Stimulated activated naive CD8-positive, alpha-beta T cell treated with anti-CD3 and anti-CD28 coated beads, Interleukin-15, Interleukin-2, amounts not matched to agents 100 U/mL and 50 U/mL, for 24 hours (primary cell): ENCODE measurements at regions not wholly inside any gene's neighbourhood (a gene's known extent, or its start where the extent isn't known, plus 50 kb on each side); places are given as distances from the start of the nearest gene placed in this dataset.

Experiments used
- ATAC-seq: fragments of 150-1000 bp; cut with Tn5 transposase; one replicate; pipeline ENCODE4 v1.10.0; 2021
- DNase-seq: peaks from one replicate; pipeline ENCODE4 v3.0.0; 2021

DNA sequence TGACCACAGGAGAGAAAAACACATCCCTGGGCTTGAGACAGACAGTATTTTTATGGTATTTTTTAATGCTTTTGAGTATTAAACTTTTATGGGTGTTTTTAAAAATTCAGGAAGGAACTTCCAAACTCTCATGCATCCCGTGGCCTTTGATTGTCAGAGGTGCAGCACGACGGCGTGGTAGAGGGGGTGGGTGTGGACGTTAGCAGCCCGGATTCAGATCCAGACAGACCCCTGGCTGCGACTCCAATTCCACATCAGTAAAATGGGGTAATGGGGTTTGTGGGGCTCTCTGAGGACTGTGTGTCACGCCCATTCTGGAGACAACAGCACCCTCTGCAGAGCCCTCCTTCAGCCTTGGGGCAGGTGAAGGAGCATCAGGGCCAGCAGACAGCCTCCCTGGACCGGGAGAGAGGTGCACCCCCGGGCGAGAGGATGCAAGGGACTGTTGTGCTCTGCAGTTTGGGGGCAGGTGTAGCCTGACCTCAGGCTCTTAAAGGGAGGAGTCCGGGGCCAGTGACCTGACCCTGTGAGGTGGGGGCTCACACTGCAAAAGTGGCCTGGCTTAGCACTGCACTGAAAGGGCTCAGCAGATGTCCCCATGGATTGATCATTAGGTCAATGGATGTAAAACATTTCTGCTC lies 1024.3 kb downstream of the TBC1D22A start:
- ATAC-seq (no peak), DNase-seq (no peak)

DNA sequence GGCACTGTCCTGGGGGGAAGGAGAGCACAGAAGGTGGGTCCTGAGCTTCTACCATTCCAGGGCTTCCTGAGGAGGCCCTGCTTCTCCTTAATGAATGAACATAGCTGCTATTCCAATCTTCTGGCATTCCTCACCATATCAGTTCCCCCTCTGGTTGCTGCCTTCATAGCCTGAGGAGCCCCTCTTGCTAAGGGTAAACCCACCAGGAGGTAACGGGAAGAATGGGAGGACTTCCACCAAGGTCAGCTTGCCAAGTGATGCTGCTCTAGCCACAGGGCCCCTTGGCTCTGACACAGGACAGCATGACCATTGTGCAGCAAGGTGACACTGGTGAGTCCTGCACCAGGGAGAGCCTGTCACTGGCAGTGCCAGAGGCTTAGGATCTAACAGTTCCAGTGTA lies 1022.5 kb downstream of the TBC1D22A start:
- DNase-seq (no peak), ATAC-seq (no peak)

DNA sequence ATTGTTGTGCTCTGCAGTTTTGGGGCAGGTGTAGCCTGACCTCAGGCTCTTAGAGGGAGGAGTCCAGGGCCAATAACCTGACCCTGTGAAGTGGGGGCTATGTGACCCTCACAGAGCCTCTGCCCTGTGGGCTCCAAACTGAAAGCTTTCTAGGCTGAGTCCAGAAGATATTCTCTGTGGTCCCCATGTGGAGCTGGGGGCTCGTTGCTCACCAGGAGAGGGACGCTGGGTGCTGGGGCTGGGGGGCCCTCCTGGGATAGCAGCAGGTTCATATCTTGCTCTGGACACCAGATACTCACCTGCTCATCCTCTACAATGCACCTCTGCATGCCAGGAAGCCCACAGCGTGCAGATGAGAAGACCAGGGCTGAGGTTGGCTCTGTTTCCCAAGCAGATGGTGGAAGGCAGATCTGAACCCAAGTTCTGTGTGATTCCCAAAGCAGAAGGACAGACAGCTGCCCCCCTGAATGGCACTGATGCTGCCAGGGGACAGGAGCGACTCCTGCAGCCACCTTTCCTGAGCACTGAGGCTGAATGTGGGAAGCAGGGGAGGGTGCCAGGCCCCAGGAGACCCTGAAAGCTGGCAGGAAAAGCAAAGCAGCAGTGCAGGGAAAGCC lies 1022.0 kb downstream of the TBC1D22A start:
- ATAC-seq: no peak
- no peak for DNase-seq

DNA sequence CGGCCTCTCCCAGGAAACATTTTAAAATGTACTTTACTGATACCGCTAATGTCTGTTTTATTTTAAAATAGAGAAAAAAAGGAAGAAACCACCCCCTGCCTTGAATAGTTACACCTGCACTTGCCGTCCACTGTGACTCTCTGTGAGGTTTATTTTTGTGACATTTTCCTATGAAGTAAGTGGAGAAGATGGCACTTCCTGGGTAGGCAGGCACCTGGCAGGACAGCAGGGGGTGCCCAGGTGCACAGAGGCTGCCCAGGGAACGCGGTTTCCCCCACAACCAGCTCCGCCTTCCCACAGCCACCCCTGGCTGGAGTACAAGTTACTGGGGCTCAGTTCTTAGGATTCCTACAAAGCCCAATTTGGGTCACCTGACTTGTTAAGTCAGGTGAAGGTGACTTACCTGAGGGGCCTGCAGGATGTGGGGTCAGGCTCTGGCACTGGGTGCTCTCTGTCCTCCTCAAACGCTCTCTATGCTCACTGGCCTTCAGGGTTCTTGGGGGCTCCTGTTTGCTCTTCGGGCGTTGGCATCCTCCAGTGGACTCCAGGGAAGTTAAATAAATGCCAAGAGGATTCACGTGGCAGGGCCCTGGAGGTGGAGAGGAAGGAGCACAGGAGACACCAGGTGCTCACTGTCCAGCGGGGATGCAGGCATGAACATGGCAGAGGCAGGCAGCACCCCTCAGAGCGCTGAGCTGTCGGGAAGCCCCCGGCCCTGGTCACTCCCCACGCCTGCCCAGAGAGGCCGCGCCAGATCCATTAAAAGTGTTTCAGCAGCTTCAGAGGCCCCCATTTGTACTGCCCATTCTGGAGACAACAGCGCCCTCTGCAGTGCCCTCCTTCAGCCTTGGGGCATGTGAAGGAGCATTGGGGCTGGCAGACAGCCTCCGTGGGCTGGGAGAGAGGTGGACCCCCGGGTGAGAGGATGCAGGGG lies 1021.2 kb downstream of the TBC1D22A start:
- no peak for DNase-seq
- no peak for ATAC-seq

DNA sequence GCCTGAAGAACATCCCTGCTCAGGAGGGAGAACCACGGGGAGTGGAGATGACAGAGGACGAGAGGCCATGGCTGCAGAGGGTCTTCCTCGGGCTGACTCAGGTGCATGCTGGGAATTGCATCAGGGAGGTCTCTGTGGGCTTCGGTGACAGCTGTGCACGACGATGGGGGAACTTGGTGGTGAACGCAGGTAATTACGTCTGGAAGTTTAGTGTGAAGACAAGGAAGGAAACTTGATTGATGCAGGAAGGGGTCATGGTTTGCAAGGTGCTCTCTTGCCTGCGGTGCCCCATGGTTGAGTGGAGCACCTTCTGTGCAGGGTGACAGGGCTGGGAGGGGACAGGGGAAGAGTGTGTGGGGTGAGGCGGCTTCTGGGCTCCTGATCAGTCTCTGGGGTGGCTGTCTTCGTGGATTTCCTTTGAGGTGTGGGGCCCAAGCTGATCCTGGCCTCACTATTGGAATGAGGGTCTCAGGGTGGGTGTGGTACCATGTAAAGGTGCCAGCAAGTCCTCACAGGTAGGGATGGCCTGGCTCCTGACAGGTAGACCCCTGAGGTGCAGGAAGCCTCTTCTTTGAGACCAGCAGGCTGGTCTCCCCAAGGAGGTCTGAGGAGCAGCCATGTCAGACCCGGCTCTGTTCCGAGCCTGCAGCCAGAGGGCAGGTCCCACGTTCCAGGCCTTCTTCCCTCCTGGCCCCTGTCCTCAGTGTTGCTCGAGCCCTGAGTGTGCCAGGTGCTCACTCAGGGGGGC lies 1020.1 kb downstream of the TBC1D22A start:
- no peak for DNase-seq
- no peak for ATAC-seq

DNA sequence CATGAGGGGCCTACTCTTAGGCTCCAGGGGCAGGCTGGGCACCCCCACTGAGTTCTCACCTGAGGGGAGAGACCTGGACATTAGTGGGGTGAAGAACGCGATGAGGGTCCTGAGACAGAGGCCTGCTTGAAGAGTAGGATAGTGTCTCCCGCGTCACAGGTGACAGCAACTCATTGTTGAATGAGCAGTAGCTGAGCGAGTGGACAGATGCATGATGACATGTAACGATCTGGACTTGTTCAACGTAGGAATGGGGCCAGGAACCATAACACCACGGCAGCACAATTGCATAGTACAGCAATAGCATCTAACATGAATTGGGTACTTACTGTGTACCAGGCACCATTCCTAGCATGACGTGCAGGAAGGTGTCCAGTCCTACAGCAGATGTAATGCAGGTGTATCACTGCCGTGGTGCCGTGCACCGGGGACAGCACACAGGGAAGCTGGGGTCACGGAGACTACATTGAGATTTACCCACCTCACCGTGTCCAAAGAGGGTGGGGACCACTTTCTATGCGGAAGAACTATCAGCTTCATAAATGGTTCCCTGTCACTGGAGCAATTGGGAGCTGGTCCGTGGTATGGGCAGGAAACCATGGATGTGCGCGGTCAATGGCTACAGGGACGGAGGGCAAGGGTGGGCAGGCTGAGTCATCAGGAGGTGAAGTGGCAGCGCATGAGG lies 1019.1 kb downstream of the TBC1D22A start:
- no peak for DNase-seq
- no peak for ATAC-seq

DNA sequence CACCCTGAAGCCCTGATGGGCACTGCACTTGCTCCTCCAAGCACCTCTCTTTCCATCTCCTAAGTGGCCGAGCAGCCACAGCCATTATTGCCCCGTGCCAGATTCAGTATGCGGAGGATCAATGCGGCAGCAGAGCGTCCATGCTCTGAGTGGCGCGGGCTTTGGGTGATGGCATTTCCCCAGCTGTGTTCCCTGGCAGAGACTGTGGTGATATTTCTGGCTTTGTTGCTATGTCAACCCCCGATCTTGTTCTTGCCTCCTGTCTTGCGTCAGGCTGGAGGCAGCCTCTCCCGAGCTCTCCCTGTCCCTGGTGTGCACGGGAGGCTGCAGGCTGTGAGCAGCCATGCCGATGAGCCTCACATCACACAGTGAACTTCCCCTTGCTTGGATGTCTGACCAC lies 1018.6 kb downstream of the TBC1D22A start:
- DNase-seq: no peak
- ATAC-seq: no peak

DNA sequence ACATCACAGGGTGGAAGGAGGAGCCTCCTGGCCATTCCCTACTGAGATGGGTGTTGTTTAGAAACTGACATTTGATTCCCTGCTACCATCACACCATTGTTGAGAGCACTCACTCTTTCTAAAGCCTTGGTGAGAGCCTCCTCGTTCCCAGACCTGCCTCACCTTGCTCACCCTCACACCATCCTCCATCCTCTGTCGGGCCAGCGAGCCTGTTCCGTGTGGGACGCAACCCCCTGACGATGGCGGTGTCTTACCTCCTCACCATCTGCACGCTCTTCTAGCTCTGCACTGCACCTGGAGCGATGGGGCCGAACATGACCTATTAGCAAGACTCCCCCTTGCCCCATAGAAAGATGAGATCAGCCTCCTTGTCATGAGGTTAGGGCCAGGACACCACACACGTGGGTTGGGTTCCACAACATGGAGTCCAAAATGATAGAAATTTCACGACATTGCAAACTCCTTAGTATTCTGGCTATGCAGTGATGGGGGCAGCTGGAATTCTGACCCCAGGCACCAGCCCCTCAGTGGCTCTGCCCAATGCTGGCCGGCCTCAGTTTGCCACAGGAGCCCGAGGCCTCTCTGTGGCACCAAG lies 1017.9 kb downstream of the TBC1D22A start:
- ATAC-seq: no peak
- DNase-seq: no peak

DNA sequence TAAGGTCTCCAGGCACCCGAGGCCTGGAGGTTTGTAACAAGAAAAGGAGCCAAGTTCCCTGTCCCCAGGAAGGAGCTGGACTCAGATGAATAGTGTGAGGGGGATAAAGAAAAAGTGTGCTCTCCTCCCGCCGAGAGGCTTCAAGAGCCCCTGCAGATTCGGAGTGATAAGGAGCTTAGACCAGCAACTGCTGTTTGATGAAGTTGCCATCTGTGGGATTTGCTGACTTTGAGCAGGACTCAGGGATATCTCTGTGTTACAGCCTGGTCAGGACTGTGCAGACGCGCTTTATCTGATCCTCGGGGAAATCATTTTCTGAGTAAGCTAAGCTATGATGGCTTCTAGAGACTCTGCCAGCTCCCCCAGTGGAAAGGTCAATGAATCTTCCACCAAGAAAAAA lies 1017.0 kb downstream of the TBC1D22A start:
- ATAC-seq: no peak
- DNase-seq: no peak

DNA sequence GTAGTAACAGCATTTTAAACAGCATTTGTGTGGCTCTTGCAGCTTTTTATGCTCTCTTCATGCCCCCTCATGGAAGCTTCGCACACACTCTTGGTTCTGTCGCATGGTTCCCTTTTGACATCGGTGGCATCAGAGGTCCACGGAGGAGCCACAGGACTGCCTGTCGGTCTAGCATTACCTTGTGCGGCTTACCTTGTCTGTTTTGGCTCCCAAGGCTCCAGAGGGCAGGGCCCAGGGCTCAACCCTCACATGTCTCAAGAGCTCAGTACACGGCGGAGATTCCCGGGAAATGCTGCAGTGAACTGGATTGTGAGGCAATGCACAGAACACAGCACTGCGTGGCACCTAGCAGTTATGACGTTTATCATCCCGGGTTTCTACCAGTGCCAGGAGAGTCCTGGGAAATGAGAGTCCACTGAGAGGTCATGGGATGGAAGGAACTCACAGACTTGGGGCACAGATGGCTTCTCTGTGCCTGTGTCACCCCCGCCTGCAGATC lies 1015.8 kb downstream of the TBC1D22A start:
- ATAC-seq: no peak

DNA sequence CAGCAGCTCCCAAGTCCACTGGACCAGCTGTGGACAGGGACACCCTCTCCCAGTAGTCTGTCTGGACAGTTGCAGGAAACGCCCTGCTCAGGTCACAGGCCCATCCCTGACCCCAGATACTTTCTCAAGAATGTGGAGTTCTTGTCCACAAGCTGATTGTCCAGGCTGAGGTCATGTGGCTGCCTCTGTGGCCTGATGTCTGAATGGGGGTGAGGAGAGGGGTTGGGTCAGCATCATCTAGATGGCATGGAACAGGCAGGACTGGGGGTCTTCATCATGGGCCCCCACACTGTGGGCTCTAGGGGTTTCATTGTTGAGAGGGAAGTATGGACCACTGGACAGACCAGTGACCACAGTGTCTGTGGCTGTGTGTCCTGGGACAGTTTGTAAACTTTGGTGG lies 1015.0 kb downstream of the TBC1D22A start:
- no peak for DNase-seq
- no peak for ATAC-seq

More for the DNA sequence above, 1015.8 kb downstream of the TBC1D22A start:
- no peak for DNase-seq

DNA sequence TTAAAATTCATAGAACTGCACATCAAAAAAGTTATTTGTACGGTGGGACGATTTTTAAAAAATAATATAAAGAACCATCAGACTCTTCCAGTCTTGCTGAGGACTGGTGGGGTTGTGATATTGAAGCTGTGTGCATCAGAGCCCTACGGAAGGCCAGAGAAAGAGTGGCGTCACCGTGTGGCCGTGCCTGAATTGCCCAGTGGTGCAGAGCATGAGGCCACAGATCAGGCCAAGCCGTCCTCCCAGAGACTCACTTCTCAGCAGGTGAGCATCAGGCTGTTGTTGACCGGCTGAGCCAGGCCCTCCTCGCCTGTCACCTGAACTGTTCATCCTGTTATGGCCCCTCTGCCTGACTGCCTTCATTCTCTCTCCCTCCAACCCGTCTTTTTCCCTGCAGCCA lies 1013.9 kb downstream of the TBC1D22A start:
- no peak for ATAC-seq
- no peak for DNase-seq

DNA sequence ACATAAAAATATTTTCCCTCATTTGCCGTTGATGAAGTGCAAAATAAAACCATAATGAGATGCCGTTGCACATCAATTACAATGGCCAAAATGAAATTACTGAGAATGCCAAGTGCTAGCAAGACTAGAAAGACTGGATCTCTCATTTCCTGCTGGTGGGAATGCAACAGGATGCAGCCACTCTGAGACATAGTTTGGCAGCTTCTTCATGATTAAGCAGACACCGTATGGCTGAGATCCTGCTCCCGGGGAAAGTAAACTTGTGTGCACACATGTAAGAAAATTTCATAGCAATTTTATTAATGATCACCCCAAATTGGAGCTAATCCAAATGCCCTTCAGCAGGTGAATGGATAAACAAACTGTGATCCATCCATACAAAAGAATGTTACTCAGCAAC lies 1013.2 kb downstream of the TBC1D22A start:
- no peak for ATAC-seq
- DNase-seq: no peak

DNA sequence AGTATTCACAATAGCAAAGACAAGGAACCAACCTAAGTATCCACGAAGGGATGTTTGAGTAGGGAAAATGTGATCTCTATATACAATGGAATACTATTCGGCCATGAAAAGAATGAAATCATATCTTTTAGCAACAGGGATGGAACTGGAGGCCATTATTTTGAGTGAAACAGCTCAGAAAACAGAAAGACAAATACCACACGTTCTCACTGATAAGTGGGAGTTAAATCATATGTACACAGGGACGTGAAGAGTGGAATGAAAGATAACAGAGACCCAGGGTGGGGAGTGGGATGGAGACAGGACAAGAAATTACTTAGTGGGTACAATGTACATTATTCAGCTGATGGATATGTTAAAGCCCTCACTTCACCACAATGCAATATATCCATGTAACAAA lies 1012.7 kb downstream of the TBC1D22A start:
- ATAC-seq: no peak
- DNase-seq: no peak

DNA sequence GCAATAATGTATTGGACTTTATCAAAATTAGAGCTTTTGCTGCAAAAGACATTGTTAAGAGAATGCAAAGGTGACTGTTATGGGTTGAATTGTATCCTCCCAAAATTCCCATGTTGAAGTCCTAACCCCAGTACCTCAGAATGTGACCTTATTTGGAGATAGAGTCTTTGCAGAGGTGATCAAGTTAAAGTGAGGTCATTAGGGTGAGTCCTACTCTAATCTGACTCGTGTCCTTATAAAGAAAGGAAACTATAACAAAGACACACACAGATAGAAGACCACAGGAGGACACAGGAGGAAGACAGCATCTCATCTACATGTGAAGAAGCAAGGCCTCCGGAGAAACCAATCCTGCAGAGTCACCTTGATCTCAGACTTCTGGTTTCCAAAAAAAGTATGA lies 1011.2 kb downstream of the TBC1D22A start:
- DNase-seq: no peak
- no peak for ATAC-seq

DNA sequence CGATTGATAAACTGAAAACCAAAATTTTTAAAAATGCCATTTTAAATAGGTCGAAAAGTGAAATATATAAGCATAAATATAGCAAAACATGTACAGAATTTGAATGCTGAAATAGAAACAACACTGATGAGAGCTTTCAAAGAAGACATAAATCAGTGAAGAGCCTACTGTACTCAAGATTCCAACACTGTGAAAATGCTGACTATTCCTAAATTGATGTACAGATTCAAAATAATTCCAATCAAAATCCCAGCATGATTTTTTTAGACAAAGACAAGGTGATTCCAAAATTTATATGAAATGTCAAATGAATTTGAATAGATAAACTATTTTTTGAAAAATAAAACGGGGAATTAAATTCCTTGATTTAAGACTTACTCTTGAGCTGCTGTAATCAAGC lies 1010.4 kb downstream of the TBC1D22A start:
- DNase-seq (no peak), ATAC-seq (no peak)

DNA sequence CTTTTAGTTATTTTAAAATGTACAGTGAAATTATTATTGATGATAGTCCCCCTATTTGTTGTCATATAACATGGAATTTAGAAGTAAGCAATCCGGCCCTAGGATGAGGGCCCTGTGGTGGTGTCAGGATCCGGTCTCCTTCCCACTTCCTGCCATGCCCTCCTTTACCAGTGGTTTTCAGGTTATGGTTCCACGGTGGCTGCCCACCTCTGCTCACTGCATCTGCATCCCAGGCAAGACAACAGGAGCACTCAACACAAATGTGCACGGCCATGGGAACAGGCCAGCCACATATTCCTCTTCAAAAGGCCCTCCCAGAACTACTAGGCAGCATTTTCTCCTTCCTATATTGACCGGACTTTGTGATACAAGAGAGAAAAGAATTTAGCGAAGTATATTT lies 1007.2 kb downstream of the TBC1D22A start:
- ATAC-seq (no peak), DNase-seq (no peak)

DNA sequence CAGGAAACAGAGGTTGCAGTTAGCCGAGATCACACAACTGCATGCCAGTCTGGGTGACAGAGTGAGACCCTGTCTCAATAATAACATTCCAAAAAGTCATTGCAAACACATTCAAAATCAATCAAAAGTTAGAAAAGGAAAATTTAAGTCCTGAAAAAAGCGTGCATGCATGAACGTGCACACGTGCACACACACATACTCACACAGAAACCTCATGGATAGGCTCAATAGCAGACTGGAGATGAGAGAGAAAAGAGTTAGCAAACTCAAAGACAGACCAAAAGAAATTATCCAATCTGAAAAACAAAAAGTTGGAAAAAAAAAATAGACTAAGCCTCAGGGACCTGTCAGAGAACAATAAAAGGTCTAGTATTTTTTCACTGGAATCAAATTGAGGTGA lies 1005.6 kb downstream of the TBC1D22A start:
- ATAC-seq (no peak), DNase-seq (no peak)

DNA sequence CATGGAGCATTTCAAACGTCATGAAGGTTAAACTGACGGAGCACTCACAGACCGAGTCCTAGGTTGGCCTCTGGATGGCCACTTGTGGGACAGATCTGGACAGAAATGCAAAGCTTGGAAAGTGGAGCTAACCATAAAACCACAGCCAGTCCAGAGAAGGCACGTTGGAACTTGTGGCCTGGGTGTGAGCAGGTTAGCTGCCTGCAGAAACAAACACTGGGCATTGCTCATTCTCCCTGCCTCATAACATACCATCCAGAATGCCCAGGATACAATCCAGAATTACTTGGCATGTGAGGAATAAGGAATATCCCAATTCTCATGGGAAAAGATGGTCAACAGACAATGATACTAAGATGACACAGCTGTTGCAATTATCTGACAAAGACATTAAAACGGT lies 1005.0 kb downstream of the TBC1D22A start:
- DNase-seq: no peak
- no peak for ATAC-seq

DNA sequence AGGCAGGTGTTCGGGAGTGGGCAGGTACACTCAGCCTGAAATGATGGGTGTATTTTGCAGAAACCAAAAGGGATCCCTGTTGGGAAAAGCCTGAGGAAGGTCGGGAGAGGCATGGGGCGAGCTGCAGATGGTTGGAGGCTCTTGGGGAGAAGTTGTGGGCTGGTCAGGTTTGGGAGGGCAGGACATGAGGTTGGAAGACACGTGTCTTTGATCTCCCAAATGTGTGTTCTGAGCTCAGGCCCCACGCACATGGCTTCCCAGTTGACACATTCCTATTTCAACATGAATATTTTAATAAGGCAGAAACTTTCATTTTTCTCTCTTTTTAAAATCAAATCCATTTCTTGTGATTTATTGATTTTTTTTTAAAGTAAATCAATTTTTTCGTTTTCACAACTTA lies 1003.3 kb downstream of the TBC1D22A start:
- ATAC-seq (no peak), DNase-seq (no peak)

DNA sequence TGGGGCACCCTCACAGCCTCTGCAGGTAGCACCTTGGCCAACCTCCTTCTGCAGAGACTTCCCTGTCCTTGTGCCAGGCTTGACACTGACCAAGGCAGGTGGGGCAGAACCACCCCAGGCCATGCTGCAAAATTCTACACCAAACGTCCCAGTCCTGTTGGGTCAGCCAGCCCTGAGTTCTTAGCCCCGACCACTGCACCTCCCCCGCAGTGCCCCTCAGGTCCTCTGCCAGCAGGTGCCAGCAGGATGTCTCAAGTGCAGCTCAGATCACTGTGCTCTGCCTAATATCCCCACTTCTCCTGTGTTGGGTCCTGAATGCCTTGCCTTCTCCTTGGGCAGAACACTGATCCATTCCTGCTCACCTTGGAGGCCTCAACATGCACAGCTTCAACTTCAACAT lies 999.7 kb downstream of the TBC1D22A start:
- no peak for DNase-seq
- no peak for ATAC-seq
